SH-SY5Y (cell line): ENCODE measurements at regions not wholly inside any gene's neighbourhood (a gene's known extent, or its start where the extent isn't known, plus 50 kb on each side); places are given as distances from the start of the nearest gene placed in this dataset.

Experiments
- GATA2 ChIP-seq: IDR thresholded peaks from 2 replicates; pipeline ENCODE4 v1.6.1; 2011; ENCODE audit warnings: mild to moderate bottlenecking, low read depth, low read length
- GATA3 ChIP-seq: IDR thresholded peaks from 2 replicates; pipeline ENCODE4 v1.6.1; 2011; ENCODE audit warnings: low read depth, mild to moderate bottlenecking, low read length, moderate library complexity

DNA sequence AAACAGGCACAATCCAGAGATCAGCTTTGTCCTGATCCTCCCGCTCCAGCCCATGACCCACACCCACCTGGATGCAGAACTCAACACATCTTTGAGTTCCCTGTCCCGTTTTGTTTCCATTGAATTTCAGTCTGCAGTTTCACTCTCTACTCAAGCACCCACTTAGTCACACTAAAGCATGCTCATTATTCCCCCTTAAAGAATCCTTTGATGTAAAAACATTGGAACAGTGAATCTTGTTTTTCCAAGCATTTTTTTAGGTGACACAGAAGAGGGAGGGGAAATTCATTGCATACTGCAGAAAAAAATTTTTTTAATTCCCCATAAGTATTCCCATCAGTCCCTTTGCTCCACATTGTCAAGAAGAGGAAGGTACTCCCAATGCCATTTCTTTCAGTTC is 249.7 kb upstream of the TTC29 start:
- no peak for TF ChIP-seq GATA2
- TF ChIP-seq GATA3, result no peak

DNA sequence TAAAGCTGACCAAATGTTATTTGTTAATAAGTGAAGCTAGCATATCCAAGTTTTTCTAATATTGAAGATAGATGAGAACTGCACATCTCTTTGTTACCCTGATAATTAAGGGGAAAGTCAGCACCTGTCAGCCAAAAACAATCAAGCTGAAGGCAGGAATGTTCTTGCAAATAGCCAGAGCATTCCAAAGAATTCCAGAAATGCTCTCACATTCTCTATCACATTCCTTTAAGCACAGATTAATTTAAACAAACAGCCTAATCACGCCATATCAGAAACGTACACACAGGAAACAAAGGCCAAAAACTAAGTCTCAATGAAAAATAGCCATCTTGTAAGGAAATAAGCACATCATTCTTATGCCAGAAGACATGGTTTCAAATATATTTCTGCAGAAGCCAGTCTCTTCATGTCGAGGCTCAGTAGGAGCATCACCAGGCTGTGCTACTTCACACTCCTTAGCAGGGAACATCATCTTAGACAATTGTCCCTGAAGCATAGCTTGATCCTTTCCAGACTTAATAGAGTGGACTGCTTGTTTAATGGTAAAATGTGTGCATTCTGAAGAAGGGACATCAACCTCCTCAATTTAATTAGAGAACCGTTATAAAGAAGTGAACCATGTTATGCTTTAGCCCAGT is 252.9 kb upstream of the TTC29 start:
- TF ChIP-seq GATA3, result no peak
- TF ChIP-seq GATA2, result no peak

DNA sequence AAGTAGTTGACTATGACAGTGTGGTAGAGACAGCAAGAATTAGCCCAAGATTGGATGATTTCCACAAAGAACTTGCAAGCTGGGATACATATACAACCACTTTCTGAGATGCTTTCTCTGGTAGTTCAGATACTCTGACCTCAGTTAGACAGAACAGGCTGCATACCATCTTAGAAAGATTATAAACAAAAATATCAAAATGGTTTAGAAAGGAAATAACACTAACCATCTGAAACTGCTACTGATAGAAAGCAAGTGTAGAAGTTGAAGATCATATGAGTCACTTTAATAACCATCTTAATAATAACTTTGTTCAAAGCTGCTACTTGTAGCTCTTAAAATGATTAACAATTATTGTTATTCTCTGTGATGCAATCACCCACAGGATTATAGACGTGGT is 255.4 kb upstream of the TTC29 start:
- TF ChIP-seq GATA2, result no peak
- TF ChIP-seq GATA3, result no peak

DNA sequence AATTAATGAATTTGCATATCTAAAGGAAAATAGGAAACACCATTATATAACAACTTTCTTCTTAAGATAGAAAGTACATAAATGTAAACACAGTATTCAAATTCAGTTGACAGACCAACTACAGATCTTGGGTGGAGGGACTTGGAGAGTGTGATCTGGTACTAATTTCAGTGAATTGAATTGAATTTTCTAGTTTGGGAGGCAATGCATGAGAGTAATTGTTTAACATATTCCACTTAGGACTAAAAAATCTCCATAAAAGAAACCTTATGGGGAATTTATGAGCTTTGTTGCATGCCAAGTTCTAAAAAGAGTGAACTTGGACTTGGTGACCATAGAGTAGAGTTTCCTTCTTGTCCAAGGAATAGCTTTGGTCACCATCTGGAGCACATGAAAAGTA is 261.1 kb upstream of the TTC29 start:
- no peak for TF ChIP-seq GATA3
- no peak for TF ChIP-seq GATA2

DNA sequence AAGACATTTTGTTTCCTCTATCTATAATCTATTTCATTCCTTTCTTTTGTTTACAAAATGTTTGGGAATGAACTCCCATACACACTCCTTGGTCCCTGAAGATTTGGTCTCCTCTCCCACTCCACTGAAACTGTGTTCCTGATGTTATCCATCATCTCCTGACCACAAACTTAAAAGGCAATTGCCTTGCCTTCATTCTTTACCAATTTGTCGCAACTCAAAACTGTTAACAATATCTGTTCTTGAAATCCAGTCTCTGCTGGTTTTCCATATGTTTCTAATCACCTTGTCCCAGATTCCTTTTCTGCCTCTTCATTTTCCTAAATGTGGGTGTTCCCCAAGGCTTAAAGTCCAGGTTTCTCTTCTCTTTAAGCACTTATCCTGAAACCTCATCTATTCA is 262.2 kb upstream of the TTC29 start:
- TF ChIP-seq GATA3, result no peak
- TF ChIP-seq GATA2, result no peak

DNA sequence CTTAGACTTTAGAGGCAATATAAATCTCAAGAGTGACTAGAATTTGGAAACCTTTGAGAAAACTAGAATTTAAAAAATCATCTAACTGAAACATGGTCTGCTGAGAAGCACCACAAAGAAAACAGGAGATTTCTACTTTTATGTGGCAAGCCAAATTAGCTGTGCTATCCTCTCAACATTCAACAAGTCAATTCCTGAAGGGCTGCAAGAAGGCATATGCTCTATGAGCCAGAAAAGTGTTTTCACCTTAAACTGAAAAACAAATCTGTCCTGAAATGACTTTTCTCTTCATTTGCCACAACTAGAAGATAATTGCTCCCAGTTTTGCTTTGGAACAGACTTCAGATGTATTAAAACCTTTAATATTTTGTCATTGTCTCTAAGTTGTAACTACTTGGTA is 263.2 kb upstream of the EDNRA start:
- no peak for TF ChIP-seq GATA2
- TF ChIP-seq GATA3, result no peak

DNA sequence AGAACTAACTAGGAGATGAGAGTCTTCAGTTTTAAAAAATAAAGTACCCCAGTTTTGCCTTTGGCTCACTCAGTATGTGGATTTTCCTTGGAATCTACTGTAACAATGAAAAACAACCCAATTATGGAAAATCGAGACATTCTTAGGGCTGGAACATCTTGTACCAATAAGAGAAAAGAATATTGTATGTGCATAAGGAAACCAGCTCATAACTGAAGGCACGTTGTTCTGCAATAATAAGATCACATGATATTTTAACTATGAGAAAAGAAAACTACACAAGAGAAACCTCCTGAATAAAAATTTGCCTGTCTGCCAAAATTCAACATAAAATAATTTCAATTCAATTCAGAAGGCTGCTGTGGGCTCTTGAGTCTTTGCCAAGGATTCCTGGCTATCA is 261.8 kb upstream of the EDNRA start:
- TF ChIP-seq GATA2 (no peak), GATA3 (no peak)

DNA sequence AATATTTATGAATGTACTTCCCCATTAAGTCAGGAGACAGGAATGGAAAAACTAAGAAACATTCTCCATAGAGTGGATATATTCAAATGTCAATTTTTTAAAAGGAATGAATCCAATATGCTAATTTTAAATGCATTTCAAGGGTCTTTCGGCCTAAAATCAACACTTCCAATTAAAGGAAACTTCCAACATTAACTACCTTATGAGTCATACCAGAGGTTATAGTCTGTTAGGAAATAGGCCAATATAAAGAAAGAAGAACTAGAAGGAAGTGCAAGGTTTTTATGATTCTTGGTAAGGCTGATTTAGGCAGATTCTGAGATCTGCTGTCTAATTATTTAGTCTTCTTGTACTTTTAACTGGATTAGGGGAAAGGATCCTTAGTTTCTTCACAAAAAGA is 260.1 kb upstream of the EDNRA start:
- TF ChIP-seq GATA2 (no peak), GATA3 (no peak)

DNA sequence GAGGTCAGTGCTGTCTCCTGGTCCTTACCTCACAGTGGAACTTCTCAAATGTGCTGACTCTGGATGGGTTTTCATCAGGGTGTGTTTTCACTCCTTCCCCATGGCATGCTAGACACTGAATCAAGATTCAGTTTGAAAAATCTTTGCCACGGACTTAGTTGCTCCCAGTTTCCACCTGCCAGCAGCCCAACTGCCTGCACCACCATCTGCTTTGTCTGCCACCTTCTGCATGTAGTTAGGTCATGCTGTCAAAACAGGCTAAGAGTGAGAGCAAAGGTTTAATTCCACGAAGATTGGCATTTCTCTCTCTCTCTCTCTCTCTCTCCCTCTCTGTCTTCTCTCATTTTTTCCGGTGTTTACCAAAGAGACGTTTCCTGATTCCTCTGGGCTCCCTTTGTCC is 258.0 kb upstream of the EDNRA start:
- TF ChIP-seq GATA2, result no peak
- TF ChIP-seq GATA3, result no peak

DNA sequence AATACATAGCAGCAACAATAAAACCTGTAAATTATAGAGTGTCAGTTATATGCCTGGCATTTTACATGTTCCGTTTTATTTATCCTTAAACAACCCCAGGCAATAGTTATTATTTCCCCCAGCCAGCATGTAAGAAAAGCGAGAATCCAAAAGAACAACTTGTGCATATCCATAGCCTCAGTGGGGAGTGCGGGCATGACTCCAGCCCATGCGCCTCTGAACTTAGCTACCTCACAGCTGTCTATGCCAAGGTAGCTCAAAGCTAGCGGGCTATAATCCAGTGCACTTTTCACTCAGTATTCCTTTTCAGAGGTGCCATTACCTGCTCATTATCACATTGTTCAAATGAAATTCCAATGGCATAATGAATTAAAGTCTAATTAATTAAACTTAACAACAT is 257.3 kb upstream of the EDNRA start:
- TF ChIP-seq GATA2 (no peak), GATA3 (no peak)

DNA sequence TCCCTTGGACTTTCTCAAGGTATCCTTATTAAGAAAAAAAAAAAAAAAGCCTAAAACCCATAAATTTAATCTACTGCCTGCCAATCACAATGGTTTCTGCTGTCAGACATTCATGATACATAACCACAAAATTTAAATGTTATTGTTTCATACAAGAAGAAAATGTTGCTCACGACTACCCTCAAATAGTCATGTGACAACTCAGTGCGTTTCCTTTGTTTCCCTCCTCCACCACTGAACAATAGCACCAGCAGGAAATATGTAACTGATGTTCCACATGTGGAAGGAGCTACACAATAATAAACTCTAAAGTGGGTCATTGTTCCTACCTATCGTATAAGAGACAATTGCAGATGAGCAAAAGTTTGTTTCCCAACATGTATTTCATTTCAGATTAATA is 244.1 kb upstream of the EDNRA start:
- TF ChIP-seq GATA2 (no peak), GATA3 (no peak)

DNA sequence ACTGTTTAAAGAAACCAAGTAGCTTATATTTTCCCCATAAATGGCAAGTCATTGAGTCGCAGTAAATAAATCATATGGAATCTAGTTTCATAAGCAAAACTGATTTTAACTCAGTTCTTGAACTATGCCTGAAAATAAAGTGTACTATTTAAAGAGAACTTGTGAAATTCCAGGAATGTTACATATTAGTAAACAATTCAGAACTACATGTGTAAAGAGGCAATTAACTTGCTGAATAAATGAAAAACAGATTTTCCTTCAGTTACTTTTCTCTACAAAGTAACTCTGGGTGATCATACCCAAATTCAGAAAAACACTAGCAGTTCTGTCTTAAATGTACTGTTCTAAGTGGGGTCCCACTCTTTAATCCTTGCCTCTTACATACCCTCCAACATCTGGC is 236.1 kb upstream of the EDNRA start:
- TF ChIP-seq GATA3 (no peak), GATA2 (no peak)

DNA sequence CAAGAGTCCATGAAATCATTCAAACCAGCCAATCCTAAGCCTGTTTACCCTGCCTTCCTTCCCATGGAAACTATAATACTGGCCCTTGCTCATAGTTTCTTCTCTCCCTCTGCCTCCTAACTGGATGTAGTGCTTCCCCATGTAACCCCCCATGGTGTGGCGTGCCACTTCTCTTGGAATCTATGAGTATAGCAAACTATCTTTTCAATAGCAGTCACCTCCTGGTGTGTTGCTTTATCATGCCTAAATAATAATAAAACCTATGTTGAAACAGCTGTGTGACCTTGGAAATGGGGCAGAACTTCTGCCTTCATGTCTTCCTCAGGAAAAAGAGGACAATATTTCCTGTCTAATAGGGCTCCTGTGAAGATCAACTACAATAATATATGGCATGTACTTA is 234.8 kb upstream of the EDNRA start:
- TF ChIP-seq GATA2 (no peak), GATA3 (no peak)

DNA sequence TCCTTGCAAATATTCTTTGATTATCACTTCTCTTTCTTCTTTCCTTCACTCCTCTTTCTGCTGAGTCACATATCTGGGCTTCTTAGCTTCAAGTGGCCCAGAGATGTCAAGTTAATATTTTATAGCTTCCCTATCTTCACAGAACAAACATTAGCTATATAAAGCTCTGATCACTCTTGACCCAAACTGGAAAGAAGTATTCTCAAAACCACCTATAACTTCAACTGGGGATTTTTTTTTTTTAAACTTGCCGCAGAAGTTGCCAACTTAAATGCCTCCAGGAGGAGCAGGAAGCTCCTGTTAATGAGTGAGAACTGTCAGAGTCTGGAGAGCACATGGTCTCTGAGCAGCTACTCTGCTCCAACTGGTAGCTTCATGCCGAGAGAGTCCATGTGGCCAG is 233.3 kb upstream of the EDNRA start:
- TF ChIP-seq GATA2 (no peak), GATA3 (no peak)

DNA sequence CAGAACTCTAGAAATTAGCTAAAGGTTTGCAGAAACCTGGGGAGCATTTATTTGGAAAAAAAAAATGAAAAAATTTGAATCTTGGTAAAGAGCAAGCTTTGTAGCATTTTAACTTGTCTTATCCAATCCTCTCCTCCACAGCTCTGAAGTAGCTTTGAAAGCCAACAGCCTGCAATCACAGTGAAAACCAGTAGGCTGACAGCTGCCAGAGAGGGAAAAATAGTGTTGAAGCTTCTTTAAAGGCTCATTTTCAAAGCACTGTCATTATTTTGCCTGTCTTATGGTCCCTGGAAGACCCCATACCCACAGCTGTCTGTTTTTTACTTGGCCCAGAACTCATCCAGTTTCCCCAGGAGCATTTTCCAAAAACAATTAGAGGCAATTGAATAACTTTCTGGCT is 230.8 kb upstream of the EDNRA start:
- TF ChIP-seq GATA2, result no peak

DNA sequence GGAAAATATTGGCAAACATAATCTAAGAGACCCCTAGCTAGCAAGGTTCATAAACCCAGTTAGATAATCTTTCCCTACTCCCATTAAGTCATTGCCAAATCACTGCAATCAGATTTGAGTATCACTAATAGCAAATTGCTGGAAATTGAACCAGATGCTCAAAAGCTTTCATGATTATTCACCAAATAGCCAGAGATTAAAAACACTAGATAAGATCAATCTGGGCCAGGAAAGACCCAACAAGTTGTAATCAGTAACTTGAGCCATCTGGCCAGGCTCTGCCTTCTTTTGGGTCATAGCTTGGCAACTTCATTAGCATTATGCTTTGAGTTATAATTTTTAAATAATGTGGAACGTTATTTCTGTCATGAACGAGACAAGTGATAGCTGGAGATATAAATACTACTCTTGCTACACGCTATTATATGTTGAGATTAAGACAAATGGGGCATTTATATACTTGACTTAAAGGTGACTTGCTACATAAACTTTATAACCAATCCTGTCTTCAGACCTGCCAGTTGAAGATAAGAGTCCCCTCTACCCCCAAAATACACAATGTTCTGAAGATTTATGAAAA is 196.6 kb upstream of the EDNRA start:
- TF ChIP-seq GATA2 (peak; percentile 88), GATA3 (peak; percentile 97)
